HepG2 (cell line): ENCODE measurements at regions not wholly inside any gene's neighbourhood (a gene's known extent, or its start where the extent isn't known, plus 50 kb on each side); places are given as distances from the start of the nearest gene placed in this dataset.

ENCODE experiments used
- ARNT ChIP-seq: fragments of 450-650 bp; IDR thresholded peaks from 2 replicates; pipeline ENCODE4 v1.6.1; 2017
- CC2D1A ChIP-seq: sonication (generic); formaldehyde crosslinking; IDR thresholded peaks from 2 replicates; pipeline ENCODE4 v1.8.1; 2023; ENCODE audit warnings: mild to moderate bottlenecking, missing genetic modification reagents
- CCAR2 ChIP-seq: fragments of 200-400 bp; formaldehyde crosslinking; optimal IDR thresholded peaks from 2 replicates; pipeline ENCODE3; 2018; ENCODE audit warnings: low read depth, mild to moderate bottlenecking, low read length, moderate library complexity
- FOXP1 ChIP-seq, 2 experiments: fragments of 450-650 bp in 1 of 2; IDR thresholded peaks; 2 replicates each; pipeline ENCODE4 v1.6.1; 2017 to 2018; ENCODE audit warnings: antibody characterized with exemption in 1 of 2
- HOXD1 ChIP-seq: sonication (generic); formaldehyde crosslinking; IDR thresholded peaks from 2 replicates; pipeline ENCODE4 v1.5.0; 2020; ENCODE audit warnings: missing genetic modification reagents
- KAT7 ChIP-seq: IDR thresholded peaks from 2 replicates; pipeline ENCODE4 v1.6.1; 2018; ENCODE audit warnings: borderline replicate concordance, missing compliant biosample characterization
- SOX6 ChIP-seq, 2 experiments: fragments of 450-650 bp in 1 of 2; sonication (generic) in 1 of 2; formaldehyde crosslinking in 1 of 2; IDR thresholded peaks; 2 replicates each; pipeline versions ENCODE4 v1.4.0 to v1.6.1; 2017 to 2020; ENCODE audit warnings: antibody characterized with exemption in 1 of 2, mild to moderate bottlenecking in 1 of 2, missing genetic modification reagents in 1 of 2
- SRSF4 ChIP-seq: fragments of 200-400 bp; formaldehyde crosslinking; IDR thresholded peaks from one replicate; pipeline ENCODE4 v1.6.1; 2018; ENCODE audit warnings: mild to moderate bottlenecking, low read depth, low read length, moderate library complexity; ENCODE audit not compliant: poor library complexity, severe bottlenecking
- THAP11 ChIP-seq: IDR thresholded peaks from 2 replicates; pipeline ENCODE4 v1.6.1; 2016; ENCODE audit warnings: missing biosample characterization, missing genetic modification reagents
- ZFP36L2 ChIP-seq: sonication (generic); formaldehyde crosslinking; IDR thresholded peaks from 2 replicates; pipeline ENCODE4 v1.4.0; 2020; ENCODE audit warnings: missing genetic modification reagents
- ZNF3 ChIP-seq: IDR thresholded peaks from 2 replicates; pipeline ENCODE4 v1.7.0; 2017; ENCODE audit warnings: inconsistent platforms
- ZNF790 ChIP-seq: sonication (generic); formaldehyde crosslinking; IDR thresholded peaks from 2 replicates; pipeline ENCODE4 v1.8.0; 2022; ENCODE audit warnings: missing genetic modification reagents, mild to moderate bottlenecking, borderline replicate concordance
- TF ChIP-seq, protein P1 (sequence below): sonication (generic); formaldehyde crosslinking; IDR thresholded peaks from 2 replicates; pipeline ENCODE4 v1.5.0; 2020; ENCODE audit warnings: mild to moderate bottlenecking, missing genetic modification reagents
- TF ChIP-seq, protein P2 (sequence below): sonication (generic); formaldehyde crosslinking; IDR thresholded peaks from 2 replicates; pipeline ENCODE4 v1.8.1; 2023; ENCODE audit warnings: mild to moderate bottlenecking, missing genetic modification reagents

DNA sequence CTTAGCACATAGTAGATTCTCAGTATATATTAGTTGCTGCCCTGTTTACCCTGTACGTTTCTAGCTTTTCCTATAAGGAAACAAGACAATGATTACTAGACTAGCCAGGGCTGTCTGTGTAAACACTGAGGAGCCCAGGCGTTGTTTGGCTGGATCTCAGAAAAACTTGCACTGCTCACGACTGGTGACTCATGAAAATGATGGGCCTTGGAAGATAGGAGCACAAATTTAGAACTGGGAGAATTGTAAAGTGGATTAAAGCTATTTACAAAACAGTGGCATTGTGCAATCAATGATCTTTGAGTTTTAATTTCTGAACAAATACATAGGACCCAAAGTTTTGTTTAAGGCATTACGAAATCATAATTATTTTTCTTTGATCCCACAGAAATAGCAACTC lies 276.9 kb downstream of the FAM76B start (continued):
- TF ChIP-seq, protein P1, sequence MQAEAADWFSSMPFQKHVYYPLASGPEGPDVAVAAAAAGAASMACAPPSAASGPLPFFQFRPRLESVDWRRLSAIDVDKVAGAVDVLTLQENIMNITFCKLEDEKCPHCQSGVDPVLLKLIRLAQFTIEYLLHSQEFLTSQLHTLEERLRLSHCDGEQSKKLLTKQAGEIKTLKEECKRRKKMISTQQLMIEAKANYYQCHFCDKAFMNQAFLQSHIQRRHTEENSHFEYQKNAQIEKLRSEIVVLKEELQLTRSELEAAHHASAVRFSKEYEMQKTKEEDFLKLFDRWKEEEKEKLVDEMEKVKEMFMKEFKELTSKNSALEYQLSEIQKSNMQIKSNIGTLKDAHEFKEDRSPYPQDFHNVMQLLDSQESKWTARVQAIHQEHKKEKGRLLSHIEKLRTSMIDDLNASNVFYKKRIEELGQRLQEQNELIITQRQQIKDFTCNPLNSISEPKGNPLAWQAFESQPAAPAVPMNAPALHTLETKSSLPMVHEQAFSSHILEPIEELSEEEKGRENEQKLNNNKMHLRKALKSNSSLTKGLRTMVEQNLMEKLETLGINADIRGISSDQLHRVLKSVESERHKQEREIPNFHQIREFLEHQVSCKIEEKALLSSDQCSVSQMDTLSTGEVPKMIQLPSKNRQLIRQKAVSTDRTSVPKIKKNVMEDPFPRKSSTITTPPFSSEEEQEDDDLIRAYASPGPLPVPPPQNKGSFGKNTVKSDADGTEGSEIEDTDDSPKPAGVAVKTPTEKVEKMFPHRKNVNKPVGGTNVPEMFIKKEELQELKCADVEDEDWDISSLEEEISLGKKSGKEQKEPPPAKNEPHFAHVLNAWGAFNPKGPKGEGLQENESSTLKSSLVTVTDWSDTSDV (CRISPR knock-in tag) = no peak
- no peak for TF ChIP-seq HOXD1 (CRISPR knock-in tag)
- TF ChIP-seq CCAR2 = no peak
- TF ChIP-seq KAT7 (CRISPR knock-in tag) = no peak
- no peak for TF ChIP-seq SRSF4
- no peak for TF ChIP-seq FOXP1 (IDR thresholded peaks at IDR 0.05)
- peak; percentile 34; the same call in 1 of the 2 replicates for TF ChIP-seq FOXP1 (CRISPR knock-in tag; IDR thresholded peaks at IDR 0.05)
- TF ChIP-seq ZFP36L2 (CRISPR knock-in tag) = no peak
- TF ChIP-seq ZNF3 (CRISPR knock-in tag) = no peak
- no peak for TF ChIP-seq SOX6 (IDR thresholded peaks at IDR 0.05)
- TF ChIP-seq SOX6 (CRISPR knock-in tag; IDR thresholded peaks at IDR 0.05) = peak; percentile 30; the same call in 1 of the 2 replicates
- TF ChIP-seq CC2D1A (CRISPR knock-in tag) = no peak
- TF ChIP-seq, protein P2, sequence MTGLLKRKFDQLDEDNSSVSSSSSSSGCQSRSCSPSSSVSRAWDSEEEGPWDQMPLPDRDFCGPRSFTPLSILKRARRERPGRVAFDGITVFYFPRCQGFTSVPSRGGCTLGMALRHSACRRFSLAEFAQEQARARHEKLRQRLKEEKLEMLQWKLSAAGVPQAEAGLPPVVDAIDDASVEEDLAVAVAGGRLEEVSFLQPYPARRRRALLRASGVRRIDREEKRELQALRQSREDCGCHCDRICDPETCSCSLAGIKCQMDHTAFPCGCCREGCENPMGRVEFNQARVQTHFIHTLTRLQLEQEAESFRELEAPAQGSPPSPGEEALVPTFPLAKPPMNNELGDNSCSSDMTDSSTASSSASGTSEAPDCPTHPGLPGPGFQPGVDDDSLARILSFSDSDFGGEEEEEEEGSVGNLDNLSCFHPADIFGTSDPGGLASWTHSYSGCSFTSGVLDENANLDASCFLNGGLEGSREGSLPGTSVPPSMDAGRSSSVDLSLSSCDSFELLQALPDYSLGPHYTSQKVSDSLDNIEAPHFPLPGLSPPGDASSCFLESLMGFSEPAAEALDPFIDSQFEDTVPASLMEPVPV (CRISPR knock-in tag) = no peak
- no peak for TF ChIP-seq ARNT
- no peak for TF ChIP-seq ZNF790 (CRISPR knock-in tag)
- no peak for TF ChIP-seq THAP11 (CRISPR knock-in tag)
